ENCODE measurements at regions not wholly inside any gene's neighbourhood (a gene's known extent, or its start where the extent isn't known, plus 50 kb on each side); places are given as distances from the start of the nearest gene placed in this dataset.

- Mint-ChIP-seq H3K27me3 (no peaks in the 10 kb centered on the region), H3K4me3 (no peak overlapping the region), H3K36me3 (ENCODE audit: low read depth) (no peaks in the 10 kb centered on the region), H3K9me3 (peaks cover 13% of the 10 kb centered on the region), H3K27ac (no peak overlapping the region), H3K4me1 (no peaks in the 10 kb centered on the region)
- ATAC-seq (replicated peaks): no peak
Measured at GRCh38 chr18:72409903-72410302, 134.2 kb downstream of the CBLN2 start.

DNA sequence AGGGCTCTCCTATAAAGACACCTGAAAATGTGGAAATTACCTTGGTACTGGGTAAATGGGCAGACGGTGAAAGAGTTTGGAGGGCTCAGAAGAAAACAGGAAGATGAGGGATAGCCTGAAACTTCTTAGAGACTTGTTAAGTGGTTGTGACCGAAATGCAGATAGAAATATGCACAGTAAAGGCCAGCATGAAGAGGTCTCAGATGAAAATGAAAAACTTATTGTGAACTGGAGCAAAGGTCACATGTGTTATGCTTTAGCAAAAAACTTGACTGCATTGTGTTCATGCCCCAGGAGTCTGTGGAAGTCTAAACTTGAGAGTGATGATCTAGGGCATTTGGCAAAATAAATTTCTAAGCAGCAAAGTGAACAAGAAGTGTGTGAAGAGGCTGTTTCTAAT lies 137.1 kb downstream of the CBLN2 start:
- no peak for ATAC-seq (replicated peaks)
- no peak overlapping the region for H3K4me3 Mint-ChIP-seq
- H3K27me3 Mint-ChIP-seq: no peaks in the 10 kb centered on the region
- H3K9me3 Mint-ChIP-seq: peaks cover 8% of the 10 kb centered on the region
- no peaks in the 10 kb centered on the region for H3K36me3 Mint-ChIP-seq (ENCODE audit: low read depth)
- no peaks in the 10 kb centered on the region for H3K4me1 Mint-ChIP-seq
- no peak overlapping the region for H3K27ac Mint-ChIP-seq

DNA sequence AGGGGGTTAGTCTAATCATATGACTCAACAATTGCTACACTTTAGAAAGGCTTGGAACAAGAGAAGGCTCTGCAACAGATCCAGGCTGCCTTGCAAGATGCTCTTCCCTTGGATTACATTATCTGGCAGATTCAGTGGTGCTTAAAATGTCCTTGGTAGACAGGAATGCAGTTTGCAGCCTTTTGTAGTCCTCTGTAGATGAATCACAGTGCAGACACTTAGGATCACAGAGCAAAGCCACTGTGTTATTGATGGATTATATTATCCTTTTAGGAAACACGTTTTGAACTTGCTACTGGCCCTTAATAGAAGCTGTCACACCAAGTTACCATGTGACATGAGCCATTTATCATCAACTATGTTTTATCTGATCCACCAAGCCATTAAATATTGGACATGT lies 152.2 kb downstream of the CBLN2 start:
- Mint-ChIP-seq H3K9me3 (peaks cover 10% of the 10 kb centered on the region), H3K36me3 (ENCODE audit: low read depth) (no peaks in the 10 kb centered on the region), H3K4me1 (no peaks in the 10 kb centered on the region), H3K4me3 (no peak overlapping the region), H3K27ac (no peak overlapping the region), H3K27me3 (no peaks in the 10 kb centered on the region)
- ATAC-seq (replicated peaks): no peak

DNA sequence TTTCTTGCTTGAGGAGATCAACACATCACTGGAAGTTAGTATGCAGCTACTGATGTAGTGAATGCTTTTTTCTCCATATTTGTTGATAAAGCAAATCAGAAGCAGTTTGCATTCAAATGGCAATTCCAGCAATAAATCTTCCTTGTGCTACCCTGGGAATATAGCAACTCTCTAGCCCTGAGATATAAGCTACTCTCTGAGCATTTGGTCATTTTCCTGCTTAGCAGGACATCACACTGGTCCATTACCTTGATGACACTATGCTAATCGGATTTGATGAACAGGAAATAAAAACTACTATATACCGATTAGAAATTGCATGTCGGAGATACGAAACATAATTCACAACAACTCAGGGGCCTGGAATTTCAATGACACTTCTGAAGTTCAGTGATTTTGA lies 152.7 kb downstream of the CBLN2 start:
- Mint-ChIP-seq H3K27ac (no peak overlapping the region), H3K4me1 (no peaks in the 10 kb centered on the region), H3K27me3 (no peaks in the 10 kb centered on the region), H3K4me3 (no peak overlapping the region), H3K9me3 (peaks cover 10% of the 10 kb centered on the region), H3K36me3 (ENCODE audit: low read depth) (no peaks in the 10 kb centered on the region)
- ATAC-seq (replicated peaks): no peak

DNA sequence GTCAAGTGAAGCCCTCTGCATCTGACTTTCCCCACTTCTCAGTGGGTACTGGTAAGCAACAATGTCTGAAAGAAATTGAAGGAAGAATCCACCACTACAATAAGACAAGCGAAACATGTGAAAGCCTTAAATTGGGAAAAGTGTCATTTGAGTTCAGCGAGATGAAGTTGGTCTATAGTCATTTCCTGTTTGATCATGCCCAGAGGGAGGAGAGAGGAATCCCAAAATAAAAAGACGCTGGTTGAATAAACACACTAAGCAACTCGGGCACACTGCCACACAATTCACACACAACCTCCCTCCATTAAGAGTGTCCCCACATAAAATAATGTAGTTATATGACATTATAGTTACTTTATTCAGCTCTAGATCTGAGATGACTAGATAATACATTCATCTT lies 166.1 kb downstream of the CBLN2 start:
- Mint-ChIP-seq H3K27me3 (no peaks in the 10 kb centered on the region), H3K27ac (no peak overlapping the region), H3K4me3 (no peak overlapping the region), H3K4me1 (no peaks in the 10 kb centered on the region), H3K9me3 (peaks cover 6% of the 10 kb centered on the region), H3K36me3 (ENCODE audit: low read depth) (no peaks in the 10 kb centered on the region)
- ATAC-seq (replicated peaks): no peak

- H3K27ac Mint-ChIP-seq: no peak overlapping the region
- no peaks in the 10 kb centered on the region for H3K36me3 Mint-ChIP-seq (ENCODE audit: low read depth)
- no peak overlapping the region for H3K4me3 Mint-ChIP-seq
- H3K27me3 Mint-ChIP-seq: no peaks in the 10 kb centered on the region
- H3K9me3 Mint-ChIP-seq: peaks cover 6% of the 10 kb centered on the region
- H3K4me1 Mint-ChIP-seq: no peaks in the 10 kb centered on the region
- ATAC-seq (replicated peaks): no peak
Measured at GRCh38 chr18:72376256-72376655, 167.9 kb downstream of the CBLN2 start.

DNA sequence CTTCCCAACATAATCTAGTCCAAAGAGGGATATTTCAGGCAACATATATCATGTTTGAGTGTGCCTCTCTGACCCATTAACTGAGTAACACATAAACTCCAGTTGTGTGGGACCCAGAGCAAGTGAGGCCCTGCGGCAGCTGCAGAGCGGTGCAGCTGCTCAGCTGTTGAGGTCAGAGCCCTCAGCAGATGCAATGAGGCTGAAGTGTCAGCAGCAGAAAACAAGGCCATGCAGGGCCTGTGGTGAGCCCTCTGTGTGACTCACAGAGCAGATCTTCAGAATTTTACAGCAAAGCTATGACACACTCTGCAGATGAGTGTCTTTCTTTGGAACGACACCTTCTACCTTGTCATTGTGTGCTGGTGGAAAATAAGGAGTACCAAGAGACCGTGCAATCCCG lies 168.5 kb downstream of the CBLN2 start:
- Mint-ChIP-seq H3K9me3 (peaks cover 9% of the 10 kb centered on the region), H3K4me3 (no peak overlapping the region), H3K27me3 (no peaks in the 10 kb centered on the region), H3K27ac (no peak overlapping the region), H3K4me1 (no peaks in the 10 kb centered on the region), H3K36me3 (ENCODE audit: low read depth) (no peaks in the 10 kb centered on the region)
- ATAC-seq (replicated peaks): no peak

DNA sequence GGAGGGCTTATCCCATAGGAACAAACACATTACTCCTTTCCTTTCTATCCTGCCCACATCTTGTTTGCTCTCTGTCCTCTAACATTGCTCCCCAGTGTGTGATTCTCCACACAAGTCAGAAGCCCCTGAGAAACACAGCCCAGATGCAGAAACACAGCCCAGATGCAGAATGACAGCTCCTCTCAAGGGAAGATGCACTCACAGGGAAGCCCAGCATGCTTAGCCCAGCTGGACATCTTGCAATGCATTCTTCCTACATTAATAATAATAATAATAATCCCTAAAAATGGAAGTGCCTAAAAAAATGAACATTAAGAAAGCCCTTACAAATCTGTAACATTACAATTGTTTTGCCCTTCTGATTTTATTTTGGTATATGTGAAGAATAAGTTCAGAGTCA lies 172.1 kb downstream of the CBLN2 start:
- no peaks in the 10 kb centered on the region for H3K4me1 Mint-ChIP-seq

GRCh38 chr18:72368308-72368707 lies 175.8 kb downstream of the CBLN2 start:
- Mint-ChIP-seq H3K4me1 (no peaks in the 10 kb centered on the region), H3K27me3 (no peaks in the 10 kb centered on the region), H3K36me3 (ENCODE audit: low read depth) (no peaks in the 10 kb centered on the region), H3K9me3 (peaks cover 10% of the 10 kb centered on the region), H3K27ac (no peak overlapping the region), H3K4me3 (no peak overlapping the region)
- no peak for ATAC-seq (replicated peaks)

More for the DNA sequence above, 172.1 kb downstream of the CBLN2 start:
- Mint-ChIP-seq H3K36me3 (ENCODE audit: low read depth) (no peaks in the 10 kb centered on the region), H3K4me3 (no peak overlapping the region), H3K27ac (no peak overlapping the region), H3K9me3 (peaks cover 10% of the 10 kb centered on the region), H3K27me3 (no peaks in the 10 kb centered on the region)
- ATAC-seq (replicated peaks): no peak

GRCh38 chr18:72360634-72361033 lies 183.5 kb downstream of the CBLN2 start:
- ATAC-seq (replicated peaks): no peak
- Mint-ChIP-seq H3K4me1 (no peaks in the 10 kb centered on the region), H3K36me3 (ENCODE audit: low read depth) (no peaks in the 10 kb centered on the region)

DNA sequence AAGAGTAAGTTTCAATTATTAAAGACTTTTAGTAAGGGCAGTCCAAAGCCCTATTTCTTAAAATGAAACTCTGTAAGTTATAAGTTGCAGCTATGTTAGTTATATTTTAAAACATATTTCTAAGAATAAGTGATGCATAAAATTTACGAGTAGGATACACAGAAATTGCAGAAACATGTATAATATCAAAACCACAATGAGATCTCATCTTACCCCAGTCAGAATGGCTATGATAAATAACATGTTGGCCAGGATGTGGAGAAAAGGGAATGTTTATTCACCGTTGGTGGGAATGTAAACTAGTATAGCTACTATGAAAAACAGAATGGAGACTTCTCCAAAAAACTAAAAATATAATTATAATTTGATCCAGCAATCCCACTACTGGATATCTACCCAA lies 201.2 kb downstream of the CBLN2 start:
- ATAC-seq (replicated peaks): no peak

More at GRCh38 chr18:72360634-72361033, 183.5 kb downstream of the CBLN2 start:
- Mint-ChIP-seq H3K4me3 (no peak overlapping the region), H3K9me3 (peaks cover 11% of the 10 kb centered on the region), H3K27ac (no peak overlapping the region), H3K27me3 (no peaks in the 10 kb centered on the region)

GRCh38 chr18:72339976-72340375 lies 204.2 kb downstream of the CBLN2 start:
- ATAC-seq (replicated peaks): no peak
- H3K27ac Mint-ChIP-seq: no peak overlapping the region
- H3K27me3 Mint-ChIP-seq: no peaks in the 10 kb centered on the region
- no peaks in the 10 kb centered on the region for H3K36me3 Mint-ChIP-seq (ENCODE audit: low read depth)
- H3K4me3 Mint-ChIP-seq: no peak overlapping the region
- H3K9me3 Mint-ChIP-seq: peaks cover 9% of the 10 kb centered on the region
- no peaks in the 10 kb centered on the region for H3K4me1 Mint-ChIP-seq

More for the DNA sequence above, 201.2 kb downstream of the CBLN2 start:
- Mint-ChIP-seq H3K27ac (no peak overlapping the region), H3K4me3 (no peak overlapping the region), H3K27me3 (no peaks in the 10 kb centered on the region), H3K9me3 (peaks cover 11% of the 10 kb centered on the region), H3K36me3 (ENCODE audit: low read depth) (no peaks in the 10 kb centered on the region), H3K4me1 (no peaks in the 10 kb centered on the region)

DNA sequence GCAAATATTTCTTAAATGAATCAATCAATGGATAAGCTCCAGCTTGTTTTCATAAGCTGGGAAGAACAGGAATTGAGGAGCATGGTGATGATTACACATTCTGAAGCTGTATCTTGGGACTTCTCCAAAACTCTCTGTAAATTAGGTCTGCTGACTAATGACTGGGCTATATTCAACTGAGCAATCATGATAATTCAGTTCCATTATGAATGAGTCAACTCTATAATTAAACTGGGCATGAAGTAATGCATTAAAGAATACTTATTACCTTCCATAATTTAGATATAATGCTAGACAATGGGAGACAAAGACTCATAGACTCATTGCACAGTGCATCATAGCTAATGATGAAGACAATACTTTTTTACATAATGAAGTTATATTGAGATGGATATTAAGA lies 207.4 kb downstream of the CBLN2 start:
- Mint-ChIP-seq H3K27me3 (no peaks in the 10 kb centered on the region), H3K4me3 (no peak overlapping the region)

DNA sequence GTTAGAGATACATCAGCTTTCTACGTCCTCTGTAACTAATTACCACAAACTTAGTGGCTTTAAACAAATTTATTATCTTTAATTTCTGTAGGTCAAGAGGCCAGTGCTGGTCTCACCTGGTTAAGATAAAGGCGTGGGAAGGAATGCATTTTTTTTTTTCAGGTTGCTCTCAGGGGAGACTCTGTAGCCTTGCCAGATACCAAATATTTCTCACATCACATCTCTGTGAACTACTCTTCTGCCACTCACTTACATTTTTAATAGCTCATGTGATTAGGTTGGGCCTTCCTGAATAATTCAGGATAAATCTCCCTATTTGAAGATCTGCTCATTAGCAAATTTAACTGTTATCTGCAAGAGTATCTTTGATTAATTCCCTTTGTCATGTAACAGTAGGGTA lies 214.6 kb downstream of the CBLN2 start:
- H3K27me3 Mint-ChIP-seq: no peaks in the 10 kb centered on the region
- H3K27ac Mint-ChIP-seq: no peak overlapping the region
- no peak overlapping the region for H3K4me3 Mint-ChIP-seq
- H3K36me3 Mint-ChIP-seq (ENCODE audit: low read depth): no peaks in the 10 kb centered on the region
- H3K4me1 Mint-ChIP-seq: no peaks in the 10 kb centered on the region
- H3K9me3 Mint-ChIP-seq: peaks cover 9% of the 10 kb centered on the region
- ATAC-seq (replicated peaks): no peak

More for the DNA sequence above, 207.4 kb downstream of the CBLN2 start:
- Mint-ChIP-seq H3K4me1 (no peaks in the 10 kb centered on the region), H3K9me3 (peaks cover 5% of the 10 kb centered on the region), H3K36me3 (ENCODE audit: low read depth) (no peaks in the 10 kb centered on the region), H3K27ac (no peak overlapping the region)
- no peak for ATAC-seq (replicated peaks)

- H3K4me3 Mint-ChIP-seq: no peak overlapping the region
Measured at GRCh38 chr18:72325307-72325706, 218.8 kb downstream of the CBLN2 start.

DNA sequence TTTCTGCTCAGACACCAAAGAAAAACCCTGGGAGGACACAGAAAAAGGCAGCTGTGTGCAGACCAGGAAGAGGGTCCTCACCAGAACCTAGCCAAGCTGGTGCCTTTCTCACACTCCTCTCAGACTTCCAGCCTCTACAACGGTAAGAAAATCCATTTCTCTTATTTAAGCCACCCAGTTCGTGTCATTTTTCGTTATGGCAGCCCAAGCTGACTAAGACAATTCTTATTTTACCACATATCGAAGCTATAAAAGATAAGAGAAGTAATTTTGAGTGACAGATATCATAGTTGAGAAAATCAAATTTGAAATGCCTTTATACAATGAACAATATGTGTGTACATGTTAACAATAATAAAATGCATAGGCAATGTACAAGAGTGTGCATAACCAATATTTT lies 219.5 kb downstream of the CBLN2 start:
- Mint-ChIP-seq H3K27me3 (no peaks in the 10 kb centered on the region), H3K27ac (no peak overlapping the region)

More at GRCh38 chr18:72325307-72325706, 218.8 kb downstream of the CBLN2 start:
- Mint-ChIP-seq H3K27me3 (no peaks in the 10 kb centered on the region), H3K4me1 (no peaks in the 10 kb centered on the region), H3K36me3 (ENCODE audit: low read depth) (no peaks in the 10 kb centered on the region), H3K27ac (no peak overlapping the region), H3K9me3 (peaks cover 7% of the 10 kb centered on the region)
- no peak for ATAC-seq (replicated peaks)

More for the DNA sequence above, 219.5 kb downstream of the CBLN2 start:
- Mint-ChIP-seq H3K4me1 (no peaks in the 10 kb centered on the region), H3K4me3 (no peak overlapping the region), H3K9me3 (peaks cover 7% of the 10 kb centered on the region), H3K36me3 (ENCODE audit: low read depth) (no peaks in the 10 kb centered on the region)
- ATAC-seq (replicated peaks): no peak

Data from activated T-helper 17 cell treated with anti-CD3 and anti-CD28 coated beads, Interleukin-2, amount 50 U/mL, for 72 hours (primary cell).